Smooth muscle cell (in vitro differentiated cells): ENCODE measurements at regions not wholly inside any gene's neighbourhood (a gene's known extent, or its start where the extent isn't known, plus 50 kb on each side); places are given as distances from the start of the nearest gene placed in this dataset.

ENCODE experiments used
- DNase-seq: peaks from one replicate; lab custom pipeline; 2025; ENCODE audit not compliant: unreplicated experiment; lab: John Stamatoyannopoulos, UW
- H2AFZ ChIP-seq: fragments of 200-600 bp; sonication (generic); 2 replicates; pipeline ENCODE4 v1.6.0; 2016; ENCODE audit warnings: antibody characterized with exemption, low read depth, mild to moderate bottlenecking
- H3F3A ChIP-seq: fragments of 200-600 bp; sonication (generic); 2 replicates; pipeline ENCODE4 v1.6.0; 2017; ENCODE audit warnings: antibody characterized with exemption, low read depth
- H3K27ac ChIP-seq: fragments of 200-600 bp; sonication (generic); 2 replicates; pipeline ENCODE4 v1.5.1; 2016; ENCODE audit warnings: low read depth, mild to moderate bottlenecking
- H3K27me3 ChIP-seq: fragments of 200-600 bp; sonication (generic); 2 replicates; pipeline ENCODE4 v1.6.1; 2016; ENCODE audit warnings: low read depth, mild to moderate bottlenecking
- H3K36me3 ChIP-seq: fragments of 200-600 bp; sonication (generic); 2 replicates; pipeline ENCODE4 v1.5.1; 2016; ENCODE audit warnings: low read depth
- H3K4me1 ChIP-seq: fragments of 200-600 bp; sonication (generic); 2 replicates; pipeline ENCODE4 v1.5.1; 2016; ENCODE audit warnings: low read depth
- H3K4me2 ChIP-seq: fragments of 200-600 bp; sonication (generic); 2 replicates; pipeline ENCODE4 v1.6.0; 2016; ENCODE audit warnings: mild to moderate bottlenecking
- H3K4me3 ChIP-seq: fragments of 200-600 bp; sonication (generic); 2 replicates; pipeline ENCODE4 v1.5.1; 2016; ENCODE audit warnings: mild to moderate bottlenecking
- H3K79me2 ChIP-seq: fragments of 200-600 bp; sonication (generic); 2 replicates; pipeline ENCODE4 v1.6.0; 2016; ENCODE audit warnings: low read depth, mild to moderate bottlenecking
- H3K9ac ChIP-seq: fragments of 200-600 bp; sonication (generic); 2 replicates; pipeline ENCODE4 v1.6.0; 2016; ENCODE audit warnings: low read depth
- H3K9me3 ChIP-seq: fragments of 200-600 bp; sonication (generic); replicated peaks from 2 replicates; pipeline ENCODE4 v1.5.1; 2016; ENCODE audit warnings: low read depth
- H4K20me1 ChIP-seq: fragments of 200-600 bp; sonication (generic); 2 replicates; pipeline ENCODE4 v1.6.0; 2016; ENCODE audit warnings: low read depth
- WGBS: methylation state at CpG from one replicate; pipeline ENCODE4 v1.1.7; 2016; ENCODE audit warnings: low lambda C conversion rate; 5-methylcytosine and 5-hydroxymethylcytosine counted together
- TF ChIP-seq, protein P1 (sequence below): fragments of 200-600 bp; sonication (generic); IDR thresholded peaks from 2 replicates; pipeline ENCODE4 v1.5.1; 2017; ENCODE audit warnings: borderline replicate concordance, mild to moderate bottlenecking, antibody characterized with exemption; ENCODE audit not compliant: insufficient read depth, poor library complexity, severe bottlenecking

DNA sequence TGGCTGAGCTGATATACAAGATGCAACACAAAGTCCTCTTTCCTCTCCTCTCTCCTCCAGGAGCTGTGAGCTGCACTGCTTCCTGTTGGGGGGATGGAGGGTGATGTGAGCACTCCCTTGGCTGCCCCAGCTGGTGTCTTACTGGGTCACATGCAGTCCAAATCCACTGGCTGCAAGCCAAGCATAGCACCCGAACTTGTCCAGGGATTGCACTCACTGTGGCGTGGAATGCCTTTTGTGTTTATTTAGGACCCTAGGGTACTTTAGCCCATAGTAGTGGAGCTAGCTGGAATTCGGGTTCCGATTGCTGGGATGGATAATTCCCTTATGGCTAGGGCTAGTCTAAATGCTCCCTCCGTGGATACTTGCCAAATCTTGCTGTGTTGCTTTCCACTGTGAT lies 424.9 kb upstream of the SYT1 start:
- Histone ChIP-seq H3F3A (no peaks in the 10 kb centered on the region), H3K4me3 (no peak overlapping the region), H4K20me1 (no peaks in the 10 kb centered on the region), H3K27ac (no peak overlapping the region), H3K27me3 (no peaks in the 10 kb centered on the region), H3K9me3 (no peaks in the 10 kb centered on the region), H2AFZ (no peak overlapping the region), H3K79me2 (no peaks in the 10 kb centered on the region), H3K36me3 (no peaks in the 10 kb centered on the region), H3K9ac (no peak overlapping the region), H3K4me1 (no peaks in the 10 kb centered on the region), H3K4me2 (no peak overlapping the region)
- DNase-seq = no peak
- 96% methylated on average over 5 of the region's 5 CpGs for WGBS
- TF ChIP-seq, protein P1, sequence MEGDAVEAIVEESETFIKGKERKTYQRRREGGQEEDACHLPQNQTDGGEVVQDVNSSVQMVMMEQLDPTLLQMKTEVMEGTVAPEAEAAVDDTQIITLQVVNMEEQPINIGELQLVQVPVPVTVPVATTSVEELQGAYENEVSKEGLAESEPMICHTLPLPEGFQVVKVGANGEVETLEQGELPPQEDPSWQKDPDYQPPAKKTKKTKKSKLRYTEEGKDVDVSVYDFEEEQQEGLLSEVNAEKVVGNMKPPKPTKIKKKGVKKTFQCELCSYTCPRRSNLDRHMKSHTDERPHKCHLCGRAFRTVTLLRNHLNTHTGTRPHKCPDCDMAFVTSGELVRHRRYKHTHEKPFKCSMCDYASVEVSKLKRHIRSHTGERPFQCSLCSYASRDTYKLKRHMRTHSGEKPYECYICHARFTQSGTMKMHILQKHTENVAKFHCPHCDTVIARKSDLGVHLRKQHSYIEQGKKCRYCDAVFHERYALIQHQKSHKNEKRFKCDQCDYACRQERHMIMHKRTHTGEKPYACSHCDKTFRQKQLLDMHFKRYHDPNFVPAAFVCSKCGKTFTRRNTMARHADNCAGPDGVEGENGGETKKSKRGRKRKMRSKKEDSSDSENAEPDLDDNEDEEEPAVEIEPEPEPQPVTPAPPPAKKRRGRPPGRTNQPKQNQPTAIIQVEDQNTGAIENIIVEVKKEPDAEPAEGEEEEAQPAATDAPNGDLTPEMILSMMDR = no peak

DNA sequence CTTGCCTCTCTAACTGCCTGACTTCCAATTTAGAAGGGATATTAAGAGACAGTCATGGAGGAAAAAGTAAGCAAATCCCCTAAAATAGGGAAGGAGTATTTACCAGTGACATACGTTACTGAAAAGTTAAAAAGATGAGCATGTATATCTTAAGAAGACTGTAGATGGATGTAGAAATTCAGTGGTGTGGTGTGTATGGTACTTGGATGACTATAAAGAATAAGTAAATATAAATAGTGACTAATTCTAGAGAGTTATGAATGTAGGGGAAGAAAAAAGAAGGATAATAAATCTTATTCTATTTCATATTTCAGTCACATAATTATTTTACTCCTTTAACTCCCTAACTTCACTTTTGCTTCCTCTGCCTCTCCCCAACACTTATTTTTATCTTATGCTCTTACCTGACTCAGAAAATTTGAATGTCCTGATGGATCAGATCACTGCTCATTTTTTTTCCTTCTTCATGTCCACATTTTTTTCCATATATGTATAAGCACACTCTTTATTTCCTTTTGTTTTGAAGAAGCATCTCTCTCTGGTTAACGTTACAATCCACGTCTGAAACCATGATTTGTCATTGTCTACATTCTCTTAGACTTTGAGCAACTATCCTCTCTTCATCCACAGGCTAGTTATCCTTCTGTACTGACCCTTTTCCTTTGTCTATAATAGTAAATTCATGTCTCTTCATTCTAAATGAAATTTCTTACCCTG lies 422.7 kb upstream of the SYT1 start:
- WGBS = 53% methylated on average over 3 of the region's 3 CpGs
- TF ChIP-seq, protein P1 = no peak
- Histone ChIP-seq H4K20me1 (no peaks in the 10 kb centered on the region), H3K27ac (no peak overlapping the region), H3F3A (no peaks in the 10 kb centered on the region), H3K4me2 (no peak overlapping the region), H3K9ac (no peak overlapping the region), H3K79me2 (no peaks in the 10 kb centered on the region), H3K36me3 (no peaks in the 10 kb centered on the region), H2AFZ (no peak overlapping the region), H3K4me1 (no peaks in the 10 kb centered on the region), H3K9me3 (no peaks in the 10 kb centered on the region), H3K4me3 (no peak overlapping the region), H3K27me3 (no peaks in the 10 kb centered on the region)
- DNase-seq = no peak

DNA sequence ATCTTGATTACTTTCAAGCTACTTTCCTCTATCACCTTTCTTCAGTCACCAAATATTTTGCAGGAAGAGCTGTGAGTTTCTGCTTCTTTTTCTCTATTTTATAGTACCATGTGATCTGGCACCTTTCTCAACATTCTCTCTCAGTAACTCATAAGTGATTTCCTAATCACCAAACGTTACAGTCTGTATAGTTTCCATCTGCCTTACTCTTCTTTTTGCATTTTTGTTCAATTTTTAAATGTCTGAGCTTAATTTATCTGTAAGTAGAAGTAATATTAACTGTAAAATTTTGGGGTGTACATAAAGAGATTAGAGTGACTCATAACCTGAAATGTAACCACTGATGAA lies 422.1 kb upstream of the SYT1 start:
- Histone ChIP-seq H3K4me1 (no peaks in the 10 kb centered on the region), H3K4me2 (no peak overlapping the region), H3K27ac (no peak overlapping the region), H3K4me3 (no peak overlapping the region), H4K20me1 (no peaks in the 10 kb centered on the region), H3K9ac (no peak overlapping the region), H3F3A (no peaks in the 10 kb centered on the region), H3K27me3 (no peaks in the 10 kb centered on the region), H3K79me2 (no peaks in the 10 kb centered on the region), H3K36me3 (no peaks in the 10 kb centered on the region), H2AFZ (no peak overlapping the region), H3K9me3 (no peaks in the 10 kb centered on the region)
- TF ChIP-seq, protein P1 = no peak
- no peak for DNase-seq
- WGBS = 9% methylated on average over 1 of the region's 1 CpG

DNA sequence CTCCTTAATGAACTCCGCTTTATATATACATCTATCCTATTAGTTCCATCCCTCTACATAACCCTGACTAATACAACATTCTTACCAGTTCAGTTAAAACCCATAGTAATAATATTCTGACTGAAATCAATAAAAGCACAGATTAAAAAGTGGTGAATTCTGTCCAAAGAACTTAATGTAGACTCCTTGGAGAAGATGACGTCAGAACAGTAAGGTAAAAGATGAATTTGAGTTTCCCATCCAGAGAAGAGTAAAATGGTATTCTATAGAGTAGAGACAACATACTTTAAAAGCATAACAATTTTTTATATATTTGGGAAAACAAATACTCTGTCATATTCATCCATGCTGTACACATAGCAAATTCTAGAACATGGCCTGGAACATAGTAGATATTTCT lies 418.0 kb upstream of the SYT1 start:
- Histone ChIP-seq H3K4me3 (no peak overlapping the region), H3K4me2 (no peak overlapping the region), H3K36me3 (no peaks in the 10 kb centered on the region), H2AFZ (no peak overlapping the region), H3K27ac (no peak overlapping the region), H3K4me1 (no peaks in the 10 kb centered on the region), H3K9me3 (no peaks in the 10 kb centered on the region), H4K20me1 (no peaks in the 10 kb centered on the region), H3K27me3 (no peaks in the 10 kb centered on the region), H3K79me2 (no peaks in the 10 kb centered on the region), H3K9ac (no peak overlapping the region), H3F3A (no peaks in the 10 kb centered on the region)
- WGBS = 95% methylated on average over 2 of the region's 2 CpGs
- TF ChIP-seq, protein P1 = no peak
- DNase-seq = no peak
